HepG2 (cell line): ENCODE measurements at regions not wholly inside any gene's neighbourhood (a gene's known extent, or its start where the extent isn't known, plus 50 kb on each side); places are given as distances from the start of the nearest gene placed in this dataset.

Source experiments
- ATAC-seq: fragments of 200-7000 bp; cut with Tn5 transposase; 3 replicates; pipeline ENCODE4 v1.9.1; 2020; ENCODE audit warnings: mild to moderate bottlenecking, moderate library complexity
- BruUV-seq: library from RNA; stranded (reverse); fragments of 400-500 nt; replicated peaks from 2 replicates; lab custom pipeline; 2021; lab: Mats Ljungman, UMichigan
- CTCF ChIA-PET: fragments of 300-600 bp; formaldehyde crosslinking; extraction: SDS; loops from one replicate; lab custom pipeline; 2021; ENCODE audit warnings: low total read pairs, inconsistent platforms, low intra/inter-chr PET ratio; lab: Yijun Ruan, JAX
- POLR2A ChIA-PET: fragments of 350-600 bp; sonication (Branson Sonifier 250); formaldehyde crosslinking; loops from one replicate; lab custom pipeline; 2020; ENCODE audit warnings: antibody characterized with exemption, inconsistent platforms; lab: Yijun Ruan, JAX
- DNase-seq: peaks from one replicate; pipeline ENCODE4 v3.0.0-alpha.2; 2015; ENCODE audit warnings: low spot score
- FAIRE-seq: peaks from 3 replicates; lab custom pipeline; 2011; peaks lifted over from hg19 to GRCh38; lab: Jason Lieb, UNC
- H2AFZ ChIP-seq: one replicate; pipeline ENCODE4 v1.6.1; 2011; ENCODE audit warnings: low read length, inconsistent platforms
- H3K27ac ChIP-seq: fragments of 300-600 bp; 3 replicates; pipeline ENCODE4 v1.8.0; 2011; ENCODE audit warnings: mixed run types, mild to moderate bottlenecking, mixed read lengths, low read length, inconsistent platforms; ENCODE audit not compliant: insufficient read depth; ENCODE audit errors: extremely low read length
- H3K27me3 ChIP-seq, 2 experiments: fragments of 200-600 bp in 1 of 2; 2 replicates in 1 of 2; 3 replicates in 1 of 2; pipeline versions ENCODE4 v1.6.0 to v1.8.0; 2011; ENCODE audit warnings: low read length in 2 of 2, mild to moderate bottlenecking in 2 of 2, moderate library complexity in 2 of 2, inconsistent platforms in 1 of 2; ENCODE audit not compliant: insufficient read depth in 2 of 2, control insufficient read depth in 1 of 2
- H3K36me3 ChIP-seq, 2 experiments: fragments of 200-600 bp in 1 of 2; replicated peaks in 1 of 2; 2 replicates in 1 of 2; 3 replicates in 1 of 2; pipeline versions ENCODE4 v1.5.1 to v1.8.0; 2011; ENCODE audit warnings: low read length in 2 of 2, inconsistent platforms in 1 of 2; ENCODE audit not compliant: insufficient read depth in 2 of 2, control insufficient read depth in 1 of 2
- H3K4me1 ChIP-seq: 2 replicates; pipeline ENCODE4 v1.5.1; 2012; ENCODE audit warnings: low read length, inconsistent platforms; ENCODE audit not compliant: insufficient read depth
- H3K4me2 ChIP-seq: 2 replicates; pipeline ENCODE4 v1.6.0; 2011; ENCODE audit warnings: low read depth, low read length, inconsistent platforms
- H3K4me3 ChIP-seq, 3 experiments: fragments of 200-600 bp in 1 of 3; sonication (generic), shearing (Covaris generic) in 1 of 3; replicated peaks in 1 of 3; 2 replicates each; pipeline ENCODE4 v1.5.1; 2011 to 2016; ENCODE audit warnings: low read length in 3 of 3, inconsistent platforms in 2 of 3, low read depth in 2 of 3, mild to moderate bottlenecking in 2 of 3, control low read depth in 1 of 3, mixed read lengths in 1 of 3; ENCODE audit not compliant: insufficient read depth in 1 of 3
- H3K79me2 ChIP-seq: one replicate; pipeline ENCODE4 v1.6.1; 2011; ENCODE audit warnings: low read length, inconsistent platforms; ENCODE audit not compliant: insufficient read depth
- H3K9ac ChIP-seq: 2 replicates; pipeline ENCODE4 v1.6.0; 2011; ENCODE audit warnings: mild to moderate bottlenecking, low read depth, low read length, inconsistent platforms; ENCODE audit not compliant: insufficient read depth
- H3K9me3 ChIP-seq: 2 replicates; pipeline ENCODE4 v1.5.1; 2012; ENCODE audit warnings: mild to moderate bottlenecking, low read length
- H4K20me1 ChIP-seq: 2 replicates; pipeline ENCODE4 v1.6.0; 2011; ENCODE audit warnings: inconsistent platforms, mild to moderate bottlenecking, low read length, moderate library complexity; ENCODE audit not compliant: insufficient read depth
- CBX5 ChIP-seq: sonication (generic); formaldehyde crosslinking; IDR thresholded peaks from 2 replicates; pipeline ENCODE4 v1.4.0; 2020; ENCODE audit warnings: missing genetic modification reagents, borderline replicate concordance
- GABPA ChIP-seq, 2 experiments: IDR thresholded peaks; 2 replicates each; pipeline ENCODE4 v1.6.1; 2011 to 2016; ENCODE audit warnings: low read depth in 2 of 2, low read length in 1 of 2, missing biosample characterization in 1 of 2, missing genetic modification characterization in 1 of 2
- HMGA1 ChIP-seq: sonication (generic); formaldehyde crosslinking; conservative IDR thresholded peaks from 2 replicates; pipeline ENCODE4 v1.4.0; 2020; ENCODE audit warnings: missing genetic modification reagents
- HNRNPLL ChIP-seq: fragments of 200-400 bp; formaldehyde crosslinking; IDR thresholded peaks from 2 replicates; pipeline ENCODE4 v1.6.1; 2017; ENCODE audit warnings: mild to moderate bottlenecking, low read depth, low read length; ENCODE audit not compliant: poor library complexity, severe bottlenecking
- PHF5A ChIP-seq: IDR thresholded peaks from one replicate; pipeline ENCODE4 v1.6.1; 2018; ENCODE audit warnings: low read depth, missing genetic modification reagents; ENCODE audit not compliant: unreplicated experiment
- SKI ChIP-seq: fragments of 450-650 bp; IDR thresholded peaks from one replicate; pipeline ENCODE4 v1.6.1; 2018; ENCODE audit warnings: mild to moderate bottlenecking; ENCODE audit not compliant: partially characterized antibody
- SNRNP70 ChIP-seq: fragments of 200-400 bp; formaldehyde crosslinking; IDR thresholded peaks from 2 replicates; pipeline ENCODE4 v1.6.1; 2017; ENCODE audit warnings: mild to moderate bottlenecking, low read depth, low read length, moderate library complexity
- TBX2 ChIP-seq: sonication (generic); formaldehyde crosslinking; IDR thresholded peaks from 2 replicates; pipeline ENCODE4 v1.5.0; 2020; ENCODE audit warnings: missing genetic modification reagents, mild to moderate bottlenecking, borderline replicate concordance
- ZFP36L2 ChIP-seq: sonication (generic); formaldehyde crosslinking; IDR thresholded peaks from 2 replicates; pipeline ENCODE4 v1.4.0; 2020; ENCODE audit warnings: missing genetic modification reagents
- ZNF180 ChIP-seq: sonication (generic); formaldehyde crosslinking; IDR thresholded peaks from 2 replicates; pipeline ENCODE4 v1.4.0; 2020; ENCODE audit warnings: low read depth, missing genetic modification reagents, borderline replicate concordance
- ZNF317 ChIP-seq: sonication (generic); formaldehyde crosslinking; IDR thresholded peaks from 2 replicates; pipeline ENCODE4 v1.5.0; 2020; ENCODE audit warnings: mild to moderate bottlenecking, missing genetic modification reagents
- ZNF709 ChIP-seq: sonication (generic); formaldehyde crosslinking; IDR thresholded peaks from 2 replicates; pipeline ENCODE4 v1.5.0; 2020; ENCODE audit warnings: mild to moderate bottlenecking, missing genetic modification reagents
- WGBS: methylation state at CpG from one replicate; pipeline ENCODE4 v1.1.6; 2017; ENCODE audit warnings: low lambda C conversion rate; 5-methylcytosine and 5-hydroxymethylcytosine counted together
- in situ Hi-C: cut with HindIII; loops from 2 replicates; pipeline ENCODE4 v1.10.0; 2017; ENCODE audit warnings: low pct_unique_long_range_greater_than_20kb; ENCODE audit not compliant: extremely low pct_ligation_motif_present
- intact Hi-C: fragments of 100-400 bp; cut with micrococcal nuclease; formaldehyde crosslinking; loops from one replicate; pipeline ENCODE4 v1.10.0; 2022; ENCODE audit not compliant: unreplicated experiment
- TF ChIP-seq, protein P1 (sequence below): sonication (generic); formaldehyde crosslinking; IDR thresholded peaks from 2 replicates; pipeline ENCODE4 v1.8.0; 2022; ENCODE audit warnings: low read depth, missing genetic modification reagents
- TF ChIP-seq, protein P2 (sequence below): IDR thresholded peaks from 2 replicates; pipeline ENCODE4 v1.6.1; 2016; ENCODE audit warnings: low read depth
- TF ChIP-seq, protein P3 (sequence below): sonication (generic); formaldehyde crosslinking; IDR thresholded peaks from 2 replicates; pipeline ENCODE4 v1.9.0; 2022; ENCODE audit warnings: missing genetic modification reagents, mild to moderate bottlenecking, borderline replicate concordance
- TF ChIP-seq, protein P4 (sequence below), 2 experiments: sonication (generic) in 1 of 2; formaldehyde crosslinking in 1 of 2; IDR thresholded peaks; 2 replicates each; pipeline versions ENCODE4 v1.5.1 to v1.6.1; 2011 to 2020; ENCODE audit warnings: borderline replicate concordance in 1 of 2, low read depth in 1 of 2, low read length in 1 of 2, mild to moderate bottlenecking in 1 of 2, missing genetic modification reagents in 1 of 2, moderate library complexity in 1 of 2

DNA sequence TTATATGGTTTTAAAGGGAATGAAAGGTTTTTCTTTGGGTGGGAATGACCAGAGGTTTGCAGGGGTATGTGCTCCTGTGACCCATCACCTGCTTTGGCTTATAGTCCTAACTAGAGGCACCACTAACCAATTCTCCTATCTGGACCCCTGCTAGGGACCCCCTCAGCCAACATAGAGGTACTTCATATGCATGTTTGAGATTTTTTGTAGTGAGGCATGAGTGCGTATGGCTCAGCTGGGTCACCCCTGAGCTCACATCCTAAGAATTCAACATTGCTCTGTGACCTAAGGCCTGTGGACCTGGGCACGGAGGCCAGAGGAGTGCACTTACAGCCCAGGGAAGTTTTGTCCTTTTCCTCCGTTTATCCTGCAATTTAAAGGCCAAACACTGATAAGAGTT, 68.4 kb upstream of the EEF1E1 start:
- Histone ChIP-seq H3K79me2 (no peaks in the 10 kb centered on the region), H3K9me3 (no peaks in the 10 kb centered on the region), H3K4me2 (no peak overlapping the region), H3K36me3 (no peaks in the 10 kb centered on the region), H2AFZ (no peak overlapping the region), H3K4me3 (no peak overlapping the region), H3K4me1 (peaks cover 10% of the 10 kb centered on the region), H3K9ac (no peak overlapping the region), H4K20me1 (no peaks in the 10 kb centered on the region), H3K27me3 (no peaks in the 10 kb centered on the region), H3K27ac (no peak overlapping the region)
- BruUV-seq: no TSS peak
- 51% methylated on average over 3 of the region's 3 CpGs for WGBS
- FAIRE-seq (no peak), DNase-seq (no peak), ATAC-seq (no peak)
- intact Hi-C loops: no loop called here
- POLR2A ChIA-PET: no interaction called here
- in situ Hi-C loops: no loop called here
- CTCF ChIA-PET: no interaction called here
- TF ChIP-seq CBX5 (CRISPR knock-in tag) (no peak), HNRNPLL (no peak), ZFP36L2 (CRISPR knock-in tag) (no peak), SNRNP70 (no peak), ZNF317 (no peak), HMGA1 (CRISPR knock-in tag) (no peak), ZNF180 (no peak), GABPA (IDR thresholded peaks at IDR 0.05; ENCODE audit: low read depth, low read length) (no peak), GABPA (CRISPR knock-in tag; IDR thresholded peaks at IDR 0.05; ENCODE audit: low read depth) (no peak), PHF5A (CRISPR knock-in tag) (no peak), TBX2 (no peak), ZNF709 (CRISPR knock-in tag) (no peak), SKI (no peak)
- TF ChIP-seq, protein P1, sequence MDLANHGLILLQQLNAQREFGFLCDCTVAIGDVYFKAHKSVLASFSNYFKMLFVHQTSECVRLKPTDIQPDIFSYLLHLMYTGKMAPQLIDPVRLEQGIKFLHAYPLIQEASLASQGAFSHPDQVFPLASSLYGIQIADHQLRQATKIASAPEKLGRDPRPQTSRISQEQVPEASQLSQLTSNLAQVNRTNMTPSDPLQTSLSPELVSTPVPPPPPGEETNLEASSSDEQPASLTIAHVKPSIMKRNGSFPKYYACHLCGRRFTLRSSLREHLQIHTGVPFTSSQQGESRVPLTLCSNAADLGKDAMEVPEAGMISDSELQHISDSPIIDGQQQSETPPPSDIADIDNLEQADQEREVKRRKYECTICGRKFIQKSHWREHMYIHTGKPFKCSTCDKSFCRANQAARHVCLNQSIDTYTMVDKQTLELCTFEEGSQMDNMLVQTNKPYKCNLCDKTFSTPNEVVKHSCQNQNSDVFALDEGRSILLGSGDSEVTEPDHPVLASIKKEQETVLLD (CRISPR knock-in tag): no peak
- TF ChIP-seq, protein P2, sequence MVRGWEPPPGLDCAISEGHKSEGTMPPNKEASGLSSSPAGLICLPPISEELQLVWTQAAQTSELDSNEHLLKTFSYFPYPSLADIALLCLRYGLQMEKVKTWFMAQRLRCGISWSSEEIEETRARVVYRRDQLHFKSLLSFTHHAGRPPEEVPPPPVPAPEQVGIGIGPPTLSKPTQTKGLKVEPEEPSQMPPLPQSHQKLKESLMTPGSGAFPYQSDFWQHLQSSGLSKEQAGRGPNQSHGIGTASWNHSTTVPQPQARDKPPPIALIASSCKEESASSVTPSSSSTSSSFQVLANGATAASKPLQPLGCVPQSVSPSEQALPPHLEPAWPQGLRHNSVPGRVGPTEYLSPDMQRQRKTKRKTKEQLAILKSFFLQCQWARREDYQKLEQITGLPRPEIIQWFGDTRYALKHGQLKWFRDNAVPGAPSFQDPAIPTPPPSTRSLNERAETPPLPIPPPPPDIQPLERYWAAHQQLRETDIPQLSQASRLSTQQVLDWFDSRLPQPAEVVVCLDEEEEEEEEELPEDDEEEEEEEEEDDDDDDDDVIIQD (CRISPR knock-in tag): no peak
- TF ChIP-seq, protein P3, sequence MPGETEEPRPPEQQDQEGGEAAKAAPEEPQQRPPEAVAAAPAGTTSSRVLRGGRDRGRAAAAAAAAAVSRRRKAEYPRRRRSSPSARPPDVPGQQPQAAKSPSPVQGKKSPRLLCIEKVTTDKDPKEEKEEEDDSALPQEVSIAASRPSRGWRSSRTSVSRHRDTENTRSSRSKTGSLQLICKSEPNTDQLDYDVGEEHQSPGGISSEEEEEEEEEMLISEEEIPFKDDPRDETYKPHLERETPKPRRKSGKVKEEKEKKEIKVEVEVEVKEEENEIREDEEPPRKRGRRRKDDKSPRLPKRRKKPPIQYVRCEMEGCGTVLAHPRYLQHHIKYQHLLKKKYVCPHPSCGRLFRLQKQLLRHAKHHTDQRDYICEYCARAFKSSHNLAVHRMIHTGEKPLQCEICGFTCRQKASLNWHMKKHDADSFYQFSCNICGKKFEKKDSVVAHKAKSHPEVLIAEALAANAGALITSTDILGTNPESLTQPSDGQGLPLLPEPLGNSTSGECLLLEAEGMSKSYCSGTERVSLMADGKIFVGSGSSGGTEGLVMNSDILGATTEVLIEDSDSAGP (CRISPR knock-in tag): no peak
- TF ChIP-seq, protein P4, sequence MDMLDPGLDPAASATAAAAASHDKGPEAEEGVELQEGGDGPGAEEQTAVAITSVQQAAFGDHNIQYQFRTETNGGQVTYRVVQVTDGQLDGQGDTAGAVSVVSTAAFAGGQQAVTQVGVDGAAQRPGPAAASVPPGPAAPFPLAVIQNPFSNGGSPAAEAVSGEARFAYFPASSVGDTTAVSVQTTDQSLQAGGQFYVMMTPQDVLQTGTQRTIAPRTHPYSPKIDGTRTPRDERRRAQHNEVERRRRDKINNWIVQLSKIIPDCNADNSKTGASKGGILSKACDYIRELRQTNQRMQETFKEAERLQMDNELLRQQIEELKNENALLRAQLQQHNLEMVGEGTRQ (IDR thresholded peaks at IDR 0.05; ENCODE audit: low read depth, low read length): no peak
- TF ChIP-seq, protein P4 (CRISPR knock-in tag; IDR thresholded peaks at IDR 0.05; ENCODE audit: borderline replicate concordance): no peak
